ENCODE measurements at regions not wholly inside any gene's neighbourhood (a gene's known extent, or its start where the extent isn't known, plus 50 kb on each side); places are given as distances from the start of the nearest gene placed in this dataset.

DNA sequence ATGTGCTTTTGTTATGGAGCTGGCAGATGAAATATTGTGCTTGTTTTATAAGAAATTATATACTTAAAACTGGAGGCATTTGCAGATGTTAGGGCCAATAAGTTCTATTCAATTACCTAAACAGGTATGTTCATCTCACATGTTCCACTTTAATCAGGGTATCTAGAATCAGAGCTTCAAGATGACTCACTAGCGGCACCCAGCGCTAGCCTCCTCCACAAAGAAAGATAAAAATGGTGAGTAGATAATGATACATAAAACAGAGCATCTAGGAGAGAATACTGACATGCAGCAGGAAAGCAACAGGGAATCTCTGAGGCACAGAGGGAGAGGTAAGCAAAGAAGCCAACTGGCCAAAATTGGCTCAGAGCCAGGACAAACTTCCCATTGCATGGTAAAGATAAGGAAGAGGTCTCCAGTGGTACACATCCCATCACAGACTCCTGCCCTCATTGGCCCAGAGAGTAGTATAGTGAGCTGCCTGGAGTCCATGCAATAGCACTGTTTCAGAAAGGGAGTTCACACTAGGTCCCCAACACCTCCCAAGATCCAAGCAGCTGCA is 200.7 kb upstream of the SPTLC3 start:
- H4K20me1 ChIP-seq (ENCODE audit: control insufficient read depth, insufficient read depth, low read length, poor library complexity, severe bottlenecking): no peaks in the 10 kb centered on the region
- intact Hi-C loops (cut with micrococcal nuclease): no loop called here
- H2AFZ ChIP-seq (ENCODE audit: insufficient read depth, low read depth, low read length, poor library complexity, severe bottlenecking): no peak overlapping the region
- Mint-ChIP-seq H3K4me1 (no peaks in the 10 kb centered on the region), H3K27me3 (no peaks in the 10 kb centered on the region), H3K4me3 (no peak overlapping the region), H3K9me3 (ENCODE audit: insufficient read depth) (peaks cover 11% of the 10 kb centered on the region), H3K27ac (no peak overlapping the region)
- ChIA-PET CTCF (interaction anchor here (0.6 kb wide), 1 partner anchor 23 kb away, joined by 3 read pairs; no protein-coding TSS in a partner anchor), POLR2A (no interaction called here)
- no peak overlapping the region for H3K4me2 ChIP-seq (replicated peaks; ENCODE audit: low read depth, low read length, poor library complexity, severe bottlenecking)
- no peak for TF ChIP-seq CTCF (IDR thresholded peaks at IDR 0.05)
- no peak for TF ChIP-seq EZH2 (IDR thresholded peaks at IDR 0.05; ENCODE audit: borderline replicate concordance, insufficient read depth, low read depth, low read length, poor library complexity, severe bottlenecking)
- no peaks in the 10 kb centered on the region for H3K36me3 ChIP-seq (replicated peaks in 1 of 2; ENCODE audit: control extremely low read depth in 1 of 2, control insufficient read depth in 1 of 2, extremely low read depth in 1 of 2, insufficient read depth in 2 of 2, low read length in 1 of 2)
- H3K79me2 ChIP-seq (ENCODE audit: control insufficient read depth, insufficient read depth, low read length): no peaks in the 10 kb centered on the region
- H3K4me1 ChIP-seq (ENCODE audit: control insufficient read depth in 2 of 2, insufficient read depth in 2 of 2, low read length in 2 of 2): no peaks in the 10 kb centered on the region
- no CpG with 5 or more reads among the region's 2 CpGs for WGBS (ENCODE audit: insufficient coverage)
- no peak for DNase-seq
- peaks cover 0 to 9% (median 5%) of the 10 kb centered on the region in 3 donors for H3K9me3 ChIP-seq (ENCODE audit: control extremely low read depth in 1 of 3, control insufficient read depth in 2 of 3, insufficient read depth in 1 of 3, low read length in 2 of 3)
- no peak overlapping the region for H3K27ac ChIP-seq (ENCODE audit: low read length in 2 of 2)
- no peak overlapping the region for H3K4me3 ChIP-seq (ENCODE audit: control extremely low read depth in 1 of 5, extremely low read depth in 1 of 5, insufficient read depth in 1 of 5, low read depth in 2 of 5, low read length in 4 of 5)
- no peak for ATAC-seq (ENCODE audit: low read depth)
- H3K9ac ChIP-seq (ENCODE audit: low read length): no peak overlapping the region
- H3K27me3 ChIP-seq (replicated peaks in 1 of 4; ENCODE audit: control extremely low read depth in 1 of 4, control insufficient read depth in 3 of 4, insufficient read depth in 4 of 4, low read length in 3 of 4): no peaks in the 10 kb centered on the region

GRCh38 chr20:12815231-12815768 is 193.5 kb upstream of the SPTLC3 start:
- Histone ChIP-seq H3K36me3 (replicated peaks in 1 of 2; ENCODE audit: control extremely low read depth in 1 of 2, control insufficient read depth in 1 of 2, extremely low read depth in 1 of 2, insufficient read depth in 2 of 2, low read length in 1 of 2) (no peaks in the 10 kb centered on the region), H3K9me3 (ENCODE audit: control extremely low read depth in 1 of 3, control insufficient read depth in 2 of 3, insufficient read depth in 1 of 3, low read length in 2 of 3) (no peaks in the 10 kb centered on the region), H3K4me1 (ENCODE audit: control insufficient read depth in 2 of 2, insufficient read depth in 2 of 2, low read length in 2 of 2) (no peaks in the 10 kb centered on the region), H3K9ac (ENCODE audit: low read length) (no peak overlapping the region), H3K79me2 (ENCODE audit: control insufficient read depth, insufficient read depth, low read length) (no peaks in the 10 kb centered on the region), H3K27ac (ENCODE audit: low read length in 2 of 2) (no peak overlapping the region), H2AFZ (ENCODE audit: insufficient read depth, low read depth, low read length, poor library complexity, severe bottlenecking) (no peak overlapping the region), H4K20me1 (ENCODE audit: control insufficient read depth, insufficient read depth, low read length, poor library complexity, severe bottlenecking) (no peaks in the 10 kb centered on the region), H3K4me3 (ENCODE audit: control extremely low read depth in 1 of 5, extremely low read depth in 1 of 5, insufficient read depth in 1 of 5, low read depth in 2 of 5, low read length in 4 of 5) (no peak overlapping the region), H3K4me2 (replicated peaks; ENCODE audit: low read depth, low read length, poor library complexity, severe bottlenecking) (no peak overlapping the region), H3K27me3 (replicated peaks in 1 of 4; ENCODE audit: control extremely low read depth in 1 of 4, control insufficient read depth in 3 of 4, insufficient read depth in 4 of 4, low read length in 3 of 4) (no peaks in the 10 kb centered on the region)
- ATAC-seq (ENCODE audit: low read depth) (no peak), DNase-seq (no peak)
- H3K4me1 Mint-ChIP-seq: no peaks in the 10 kb centered on the region
- 40% methylated on average over 1 of the region's 2 CpGs for WGBS (ENCODE audit: insufficient coverage)
- H3K4me3 Mint-ChIP-seq: no peak overlapping the region
- H3K27me3 Mint-ChIP-seq: no peaks in the 10 kb centered on the region
- ChIA-PET CTCF (no interaction called here), POLR2A (no interaction called here)
- TF ChIP-seq CTCF (IDR thresholded peaks at IDR 0.05) (no peak), EZH2 (IDR thresholded peaks at IDR 0.05; ENCODE audit: borderline replicate concordance, insufficient read depth, low read depth, low read length, poor library complexity, severe bottlenecking) (no peak)
- intact Hi-C loops (cut with micrococcal nuclease): no loop called here
- no peak overlapping the region for H3K27ac Mint-ChIP-seq
- peaks cover 17% of the 10 kb centered on the region for H3K9me3 Mint-ChIP-seq (ENCODE audit: insufficient read depth)

Data from B cell (primary cell).